Activated CD4-positive, alpha-beta T cell treated with anti-CD3 and anti-CD28 coated beads, Interleukin-2, amount 50 U/mL, for 24 hours (primary cell): ENCODE measurements at regions not wholly inside any gene's neighbourhood (a gene's known extent, or its start where the extent isn't known, plus 50 kb on each side); places are given as distances from the start of the nearest gene placed in this dataset.

Experiments used
- DNase-seq, 2 donors: peaks; one replicate each; pipeline ENCODE4 v3.0.0-alpha.2; 2020; ENCODE audit warnings: low read depth in 1 of 2, low spot score in 1 of 2

DNA sequence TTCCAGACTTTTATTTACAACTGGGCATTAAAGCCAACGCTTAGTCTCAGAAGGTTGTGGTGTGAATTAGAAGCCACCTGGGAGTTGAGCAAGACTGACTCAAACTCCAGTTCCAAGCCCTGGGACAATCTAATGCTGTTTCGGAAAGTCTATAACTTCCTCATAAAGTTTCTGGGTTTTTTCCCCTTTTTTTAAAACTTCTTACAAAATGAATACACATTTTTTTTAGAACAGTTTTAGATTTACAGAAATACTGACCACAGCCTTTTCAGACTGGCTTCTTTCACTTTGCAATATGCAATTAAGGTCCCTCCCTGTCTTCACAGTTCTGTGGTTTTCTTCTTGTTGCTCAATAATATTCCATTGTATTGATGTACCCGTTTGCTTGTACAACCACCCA lies 115.9 kb upstream of the TWIST2 start:
- no peak for DNase-seq

DNA sequence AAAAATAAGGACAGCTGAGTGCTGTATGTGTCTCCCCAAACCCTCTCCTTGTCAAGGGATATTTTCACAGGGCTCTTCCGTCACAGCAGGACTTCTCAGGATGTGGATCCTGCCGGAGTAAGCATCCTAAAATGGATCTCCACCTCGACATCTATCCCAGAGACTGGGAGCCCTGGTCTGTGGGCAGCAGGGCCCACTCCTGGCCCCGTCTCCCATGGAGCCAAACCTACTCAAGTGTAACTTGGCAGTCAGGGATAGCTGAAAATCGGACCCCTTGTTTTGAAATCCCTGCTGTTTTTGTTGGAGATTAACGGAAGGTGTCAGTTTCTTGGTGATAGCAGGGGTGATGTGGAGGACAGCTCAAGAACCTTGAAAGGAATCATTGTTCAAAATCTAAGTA lies 109.0 kb upstream of the TWIST2 start:
- no peak for DNase-seq

GRCh38 chr2:238739668-238740067 lies 108.2 kb upstream of the TWIST2 start:
- no peak for DNase-seq

DNA sequence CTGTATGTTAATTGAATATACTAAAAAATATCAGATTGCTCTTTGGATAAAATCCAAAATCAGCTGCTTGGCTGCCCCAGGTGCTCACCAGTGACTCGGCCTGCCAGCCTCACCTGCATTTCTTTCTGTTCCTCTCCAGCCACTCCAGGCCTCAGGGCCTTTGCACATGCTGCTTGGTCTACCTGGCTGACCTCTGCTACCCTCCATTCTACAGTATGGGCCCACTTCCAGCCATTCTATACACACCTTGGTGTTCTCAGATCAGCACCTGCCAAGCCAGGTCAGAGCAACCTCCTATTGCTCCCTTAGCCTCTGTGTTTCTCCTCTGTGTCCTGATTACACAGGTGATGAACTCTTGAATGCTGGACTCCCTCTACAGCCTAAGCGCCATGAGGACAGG lies 106.6 kb upstream of the TWIST2 start:
- DNase-seq, result no peak

DNA sequence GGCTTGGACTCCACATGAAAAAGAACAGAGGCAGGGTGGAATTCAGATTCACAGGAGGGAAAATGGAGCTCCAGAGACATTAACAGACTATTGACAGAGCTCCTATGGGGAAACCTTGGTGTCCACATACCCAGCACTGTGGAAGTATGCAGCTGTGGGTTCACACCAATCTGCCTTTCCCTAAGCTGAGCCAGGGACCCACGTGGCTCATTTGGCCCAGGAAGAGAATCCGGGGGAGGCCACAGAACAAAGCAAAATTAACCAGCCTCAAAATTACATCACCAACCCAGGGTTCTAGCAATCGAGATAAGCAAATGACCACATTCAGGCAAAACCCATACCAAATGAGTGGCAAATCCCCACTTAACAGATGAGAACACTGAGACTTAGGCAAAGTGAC lies 105.8 kb upstream of the TWIST2 start:
- no peak for DNase-seq

GRCh38 chr2:238742664-238743063 lies 105.2 kb upstream of the TWIST2 start:
- DNase-seq, result no peak

DNA sequence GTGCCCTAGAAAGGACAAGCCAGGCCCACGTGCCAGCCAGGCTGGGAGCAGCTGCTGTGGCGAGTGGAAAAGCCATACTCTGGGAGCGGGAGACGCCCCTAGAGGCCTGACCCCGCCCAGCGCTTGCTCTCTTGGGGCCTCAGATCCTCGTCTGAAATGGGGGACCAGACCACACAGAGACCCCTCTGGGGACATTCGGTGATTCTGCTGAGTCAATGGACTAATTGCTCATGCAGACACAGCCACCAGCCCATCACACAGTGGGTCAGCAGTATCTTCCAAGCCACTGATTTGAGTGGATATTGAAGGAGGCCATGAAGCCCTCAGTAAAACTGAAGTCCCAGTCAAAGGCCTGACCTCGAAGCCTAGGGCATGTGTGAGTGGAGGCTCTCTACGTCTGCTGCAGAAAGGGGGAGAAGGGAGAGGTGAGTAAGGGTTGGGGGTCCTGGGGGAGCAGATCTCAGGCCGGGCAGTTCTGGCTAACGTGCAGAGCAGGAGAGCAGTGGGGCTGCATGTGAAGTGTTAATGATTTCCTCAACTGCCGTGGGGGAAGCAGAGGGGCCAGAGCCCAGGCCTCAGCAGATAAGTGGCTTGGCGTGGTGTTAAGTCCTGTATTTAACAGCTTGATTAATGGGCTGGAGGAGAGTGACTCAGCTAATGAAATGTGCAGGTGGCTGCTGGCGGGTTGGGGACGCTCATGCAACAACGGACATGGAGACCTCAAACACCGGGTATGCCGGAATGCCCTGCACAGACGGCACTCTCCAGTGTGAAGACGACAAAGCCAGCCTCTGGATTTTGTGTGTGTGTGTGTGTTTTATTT lies 104.4 kb upstream of the TWIST2 start:
- DNase-seq, result no peak

GRCh38 chr2:238744951-238745350 lies 102.9 kb upstream of the TWIST2 start:
- no peak for DNase-seq

- no peak for DNase-seq
Measured at GRCh38 chr2:238745997-238746396, 101.9 kb upstream of the TWIST2 start.

GRCh38 chr2:238747114-238747513 lies 100.8 kb upstream of the TWIST2 start:
- DNase-seq, result no peak

DNA sequence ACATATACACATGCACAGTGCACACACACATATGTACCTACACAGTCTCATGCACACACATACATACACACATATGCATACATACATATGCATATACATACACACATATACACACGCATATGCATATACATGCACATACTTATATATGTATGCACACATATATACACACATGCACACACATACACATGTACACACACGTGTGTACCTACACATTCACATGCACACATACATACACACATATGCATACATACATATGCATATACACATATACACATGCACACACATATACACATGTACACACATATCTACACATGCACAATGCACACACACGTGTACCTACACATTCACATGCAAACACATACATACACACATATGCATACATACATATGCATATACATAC lies 100.3 kb upstream of the TWIST2 start:
- no peak for DNase-seq

DNA sequence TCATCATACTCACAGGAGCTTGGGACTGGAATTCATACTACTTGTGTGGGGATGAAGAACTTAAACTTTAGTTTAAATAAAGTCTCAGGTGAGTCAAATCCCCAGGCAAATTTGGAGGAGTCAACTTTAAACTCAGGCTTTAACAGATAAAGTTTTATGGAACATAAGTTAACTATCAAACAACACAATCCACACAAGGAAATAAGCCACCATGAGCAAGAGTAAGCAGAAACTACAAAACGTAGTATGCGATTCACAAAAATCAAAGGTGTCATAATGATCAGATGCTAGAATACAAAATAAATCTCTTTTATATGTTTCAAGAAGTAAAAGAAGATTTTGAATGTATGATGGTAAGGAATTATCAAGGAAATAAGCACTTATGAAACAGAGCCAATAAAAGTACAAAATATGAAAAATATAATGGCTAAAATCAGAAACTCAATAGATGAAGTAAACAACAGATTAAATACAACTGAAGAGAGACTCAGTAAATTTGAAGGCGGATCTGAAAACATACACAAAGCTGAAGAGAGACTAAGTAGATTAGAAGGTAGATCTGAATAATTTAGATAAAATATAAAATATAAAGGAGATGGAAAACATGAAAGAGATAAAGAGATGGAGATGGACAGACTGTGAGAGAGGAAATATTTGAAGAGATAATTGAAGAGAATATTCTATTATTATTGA lies 97.5 kb upstream of the TWIST2 start:
- no peak for DNase-seq

- DNase-seq, result no peak
Measured at GRCh38 chr2:238754259-238754658, 93.6 kb upstream of the TWIST2 start.

- no peak for DNase-seq
Measured at GRCh38 chr2:238761868-238762267, 86.0 kb upstream of the TWIST2 start.

- no peak for DNase-seq
Measured at GRCh38 chr2:238763471-238763995, 84.4 kb upstream of the TWIST2 start.

DNA sequence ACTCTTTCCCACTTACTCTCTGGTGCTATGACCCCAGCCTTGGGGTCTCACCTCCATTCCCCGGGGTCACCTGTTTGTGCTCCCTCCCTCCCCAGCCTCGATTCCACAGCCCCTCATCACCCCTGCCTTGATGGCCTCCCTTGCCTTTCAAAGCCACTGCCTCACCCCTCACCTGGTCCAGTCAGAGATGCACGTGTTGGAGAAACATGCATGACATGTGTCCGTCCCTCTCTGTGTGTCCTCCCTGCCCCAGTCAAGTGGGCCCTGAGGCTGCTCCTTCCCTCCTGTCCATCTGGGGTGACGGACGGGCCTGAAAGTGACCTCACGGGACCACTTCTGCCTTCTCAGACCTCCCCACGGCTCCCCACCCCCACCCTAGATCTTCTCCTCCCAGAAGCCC lies 82.3 kb upstream of the TWIST2 start:
- no peak for DNase-seq

- no peak for DNase-seq
Measured at GRCh38 chr2:238771218-238771617, 76.7 kb upstream of the TWIST2 start.

- no peak for DNase-seq
Measured at GRCh38 chr2:238771639-238772038, 76.2 kb upstream of the TWIST2 start.

DNA sequence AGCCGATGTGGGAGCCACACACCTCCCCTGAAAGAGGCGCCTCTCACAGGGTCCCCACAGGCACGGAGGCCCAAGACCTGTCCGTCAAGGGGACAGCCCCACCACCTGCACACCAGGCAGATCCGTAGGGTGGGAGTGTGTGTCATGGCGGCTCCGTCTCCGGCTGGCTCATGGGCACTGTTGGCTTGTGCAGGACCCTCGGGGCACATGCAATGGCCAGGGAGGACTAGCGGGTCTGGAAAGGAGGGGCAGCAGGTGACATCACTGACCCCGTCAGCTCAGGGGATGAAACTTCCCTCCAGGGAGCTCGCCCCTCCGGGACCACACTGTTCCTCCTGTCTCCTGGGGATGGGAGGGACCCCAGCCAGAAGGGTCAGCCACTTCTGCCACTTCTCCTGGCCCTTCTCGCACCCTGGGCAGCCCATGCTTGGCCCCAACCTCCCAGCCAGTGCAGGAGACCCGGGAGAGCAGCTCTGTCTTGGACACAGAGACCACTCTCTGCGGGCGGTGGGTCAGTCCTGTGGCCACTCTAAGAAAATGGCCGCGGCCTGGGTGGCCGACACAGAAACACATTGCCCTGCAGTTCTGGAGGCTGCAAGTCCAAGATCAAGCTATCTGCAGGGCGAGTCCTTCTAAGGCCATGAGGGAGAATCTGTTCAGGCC lies 75.1 kb upstream of the TWIST2 start:
- DNase-seq, result no peak

- no peak for DNase-seq
Measured at GRCh38 chr2:238773472-238773871, 74.4 kb upstream of the TWIST2 start.

DNA sequence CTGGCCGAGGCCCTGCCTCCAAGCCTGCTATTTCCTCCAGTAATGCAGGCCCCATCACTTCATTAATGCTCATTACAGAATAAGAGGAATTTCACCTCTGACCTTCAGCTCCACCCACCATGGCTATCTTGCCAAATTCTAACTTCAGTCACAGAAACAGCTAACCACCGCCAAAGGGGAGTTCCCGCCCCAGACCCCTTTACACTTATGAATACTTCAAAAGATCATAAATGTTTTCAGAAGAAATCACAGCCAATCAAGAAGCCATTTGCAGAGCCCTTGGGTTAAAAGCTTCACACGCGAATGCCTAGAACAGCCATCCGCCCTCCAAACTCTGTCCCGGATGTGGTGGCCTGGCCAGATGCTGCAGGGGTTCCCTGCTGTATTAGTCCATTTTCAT lies 73.8 kb upstream of the TWIST2 start:
- no peak for DNase-seq

DNA sequence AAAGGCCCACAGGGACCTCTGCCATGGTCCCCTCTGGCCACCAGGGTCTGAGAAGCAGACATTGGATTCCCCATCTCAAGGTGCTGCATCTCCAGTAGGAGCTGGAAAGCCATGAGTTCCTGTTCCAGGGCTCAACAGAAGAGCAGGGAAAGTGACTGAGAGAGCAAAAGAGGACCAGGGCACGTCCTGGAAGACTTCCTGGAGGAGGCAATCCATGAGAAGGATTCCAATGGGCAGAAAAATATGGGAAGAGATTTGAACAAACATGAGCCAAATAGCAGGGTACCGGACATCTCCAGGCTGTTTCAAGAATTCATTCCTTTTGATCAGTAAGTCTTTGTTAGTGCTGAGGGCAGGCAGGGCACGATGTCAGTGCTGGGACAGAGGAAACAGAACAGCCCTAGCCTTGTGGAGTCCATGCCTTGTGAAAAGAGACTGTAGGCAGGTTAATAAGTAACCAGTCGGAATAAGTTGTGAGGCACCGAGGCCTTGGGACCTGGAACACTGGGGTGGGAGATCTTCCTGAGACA lies 72.8 kb upstream of the TWIST2 start:
- no peak for DNase-seq
